GM18502 (cell line): ENCODE measurements at regions not wholly inside any gene's neighbourhood (a gene's known extent, or its start where the extent isn't known, plus 50 kb on each side); places are given as distances from the start of the nearest gene placed in this dataset.

ENCODE experiments used
- ATAC-seq: cut with Tn5 transposase; IDR thresholded peaks from one replicate; pipeline ENCODE4 v1.9.1; 2021; ENCODE audit warnings: mild to moderate bottlenecking; ENCODE audit not compliant: unreplicated experiment, poor library complexity

GRCh38 chr18:10113121-10114022 lies 199.6 kb downstream of the VAPA start:
- no peak for ATAC-seq

- no peak for ATAC-seq
Measured at GRCh38 chr18:10114717-10115463, 201.1 kb downstream of the VAPA start.

- no peak for ATAC-seq
Measured at GRCh38 chr18:10116574-10116973, 202.8 kb downstream of the VAPA start.

- ATAC-seq = no peak
Measured at GRCh38 chr18:10119528-10119927, 205.7 kb downstream of the VAPA start.

- ATAC-seq = no peak
Measured at GRCh38 chr18:10119991-10120390, 206.2 kb downstream of the VAPA start.

GRCh38 chr18:10120622-10121021 lies 206.8 kb downstream of the VAPA start:
- ATAC-seq = no peak

- ATAC-seq = no peak
Measured at GRCh38 chr18:10121028-10121427, 207.2 kb downstream of the VAPA start.

- ATAC-seq = no peak
Measured at GRCh38 chr18:10121786-10122515, 208.1 kb downstream of the VAPA start.

- ATAC-seq = no peak
Measured at GRCh38 chr18:10122988-10123950, 209.5 kb downstream of the VAPA start.

- no peak for ATAC-seq
Measured at GRCh38 chr18:10124071-10124470, 210.3 kb downstream of the VAPA start.

- ATAC-seq = no peak
Measured at GRCh38 chr18:10124557-10124956, 210.7 kb downstream of the VAPA start.

GRCh38 chr18:10124967-10125366 lies 211.2 kb downstream of the VAPA start:
- no peak for ATAC-seq

- ATAC-seq = no peak
Measured at GRCh38 chr18:10127729-10128128, 213.9 kb downstream of the VAPA start.

- ATAC-seq = no peak
Measured at GRCh38 chr18:10128921-10129501, 215.2 kb downstream of the VAPA start.

GRCh38 chr18:10130606-10131005 lies 216.8 kb downstream of the VAPA start:
- ATAC-seq = no peak

- ATAC-seq = no peak
Measured at GRCh38 chr18:10131081-10131459, 217.3 kb downstream of the VAPA start.

- ATAC-seq = no peak
Measured at GRCh38 chr18:10131460-10132395, 217.9 kb downstream of the VAPA start.

GRCh38 chr18:10133516-10133915 lies 219.7 kb downstream of the VAPA start:
- ATAC-seq = no peak
